Nephron progenitor cell (in vitro differentiated cells): ENCODE measurements at regions not wholly inside any gene's neighbourhood (a gene's known extent, or its start where the extent isn't known, plus 50 kb on each side); places are given as distances from the start of the nearest gene placed in this dataset.

Experiments used
- DNase-seq: peaks from one replicate; pipeline ENCODE4 v3.0.0; 2021
- H3K27ac Mint-ChIP-seq: 2 replicates; pipeline ENCODE4 v1.8.0; 2021; ENCODE audit warnings: mild to moderate bottlenecking, moderate library complexity, mixed read lengths
- H3K27me3 Mint-ChIP-seq: 2 replicates; pipeline ENCODE4 v1.8.0; 2021; ENCODE audit warnings: mild to moderate bottlenecking, low read depth, mixed read lengths; ENCODE audit not compliant: poor library complexity
- H3K36me3 Mint-ChIP-seq: 2 replicates; pipeline ENCODE4 v1.8.0; 2021; ENCODE audit warnings: low read depth, mixed read lengths
- H3K4me1 Mint-ChIP-seq: 2 replicates; pipeline ENCODE4 v1.8.0; 2021; ENCODE audit warnings: mixed read lengths
- H3K4me3 Mint-ChIP-seq: 2 replicates; pipeline ENCODE4 v1.8.0; 2021; ENCODE audit warnings: mild to moderate bottlenecking, moderate library complexity, mixed read lengths
- H3K9me3 Mint-ChIP-seq: 2 replicates; pipeline ENCODE4 v1.8.0; 2021; ENCODE audit warnings: mild to moderate bottlenecking, moderate library complexity, mixed read lengths
- TF ChIP-seq, protein P1 (sequence below): fragments of 200-600 bp; sonication (generic); IDR thresholded peaks from 2 replicates; pipeline ENCODE4 v1.5.0; 2021; ENCODE audit warnings: antibody characterized with exemption

DNA sequence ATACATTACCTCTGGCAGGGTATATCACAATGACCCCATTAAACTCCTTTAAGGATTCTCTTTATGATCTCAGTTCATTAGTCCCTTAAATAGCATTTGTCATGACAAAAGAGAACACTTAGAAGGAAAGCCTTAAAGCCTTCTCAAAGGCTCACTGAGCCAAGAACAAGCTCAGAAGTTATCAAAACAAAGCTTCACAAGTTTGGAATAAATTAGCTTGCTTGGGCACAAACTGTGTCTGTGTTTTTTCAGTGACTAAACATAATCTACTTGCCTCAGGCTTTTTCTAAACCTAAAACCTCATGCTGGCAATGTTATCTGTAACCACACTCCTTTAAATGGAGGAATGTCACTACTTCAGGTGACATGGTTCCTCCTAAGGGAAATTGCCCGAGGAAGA is 1114.9 kb upstream of the C9orf72 start:
- DNase-seq: no peak
- TF ChIP-seq, protein P1, sequence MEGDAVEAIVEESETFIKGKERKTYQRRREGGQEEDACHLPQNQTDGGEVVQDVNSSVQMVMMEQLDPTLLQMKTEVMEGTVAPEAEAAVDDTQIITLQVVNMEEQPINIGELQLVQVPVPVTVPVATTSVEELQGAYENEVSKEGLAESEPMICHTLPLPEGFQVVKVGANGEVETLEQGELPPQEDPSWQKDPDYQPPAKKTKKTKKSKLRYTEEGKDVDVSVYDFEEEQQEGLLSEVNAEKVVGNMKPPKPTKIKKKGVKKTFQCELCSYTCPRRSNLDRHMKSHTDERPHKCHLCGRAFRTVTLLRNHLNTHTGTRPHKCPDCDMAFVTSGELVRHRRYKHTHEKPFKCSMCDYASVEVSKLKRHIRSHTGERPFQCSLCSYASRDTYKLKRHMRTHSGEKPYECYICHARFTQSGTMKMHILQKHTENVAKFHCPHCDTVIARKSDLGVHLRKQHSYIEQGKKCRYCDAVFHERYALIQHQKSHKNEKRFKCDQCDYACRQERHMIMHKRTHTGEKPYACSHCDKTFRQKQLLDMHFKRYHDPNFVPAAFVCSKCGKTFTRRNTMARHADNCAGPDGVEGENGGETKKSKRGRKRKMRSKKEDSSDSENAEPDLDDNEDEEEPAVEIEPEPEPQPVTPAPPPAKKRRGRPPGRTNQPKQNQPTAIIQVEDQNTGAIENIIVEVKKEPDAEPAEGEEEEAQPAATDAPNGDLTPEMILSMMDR: no peak
- H3K4me1 Mint-ChIP-seq: no peaks in the 10 kb centered on the region
- H3K9me3 Mint-ChIP-seq: peaks cover 4% of the 10 kb centered on the region
- H3K27me3 Mint-ChIP-seq: no peaks in the 10 kb centered on the region
- no peak overlapping the region for H3K4me3 Mint-ChIP-seq
- no peaks in the 10 kb centered on the region for H3K36me3 Mint-ChIP-seq
- no peak overlapping the region for H3K27ac Mint-ChIP-seq

DNA sequence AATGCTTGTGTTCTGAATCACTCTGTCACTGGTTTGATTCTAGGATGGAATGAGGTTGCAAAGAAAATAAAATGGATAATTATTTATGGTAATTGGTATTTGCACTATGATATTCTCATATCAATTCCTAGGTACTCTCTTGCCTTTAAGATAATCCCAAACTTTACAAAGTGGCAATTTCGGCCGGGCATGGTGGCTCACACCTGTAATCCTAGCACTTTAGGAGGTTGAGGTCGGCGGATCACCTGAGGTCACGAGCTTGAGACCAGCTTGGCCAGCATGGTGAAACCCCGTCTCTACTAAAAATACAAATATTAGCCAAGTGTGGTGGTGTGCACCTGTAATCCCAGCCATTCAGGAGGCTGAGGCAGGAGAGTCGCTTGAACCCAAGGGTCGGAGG is 1118.7 kb upstream of the C9orf72 start:
- no peaks in the 10 kb centered on the region for H3K9me3 Mint-ChIP-seq
- TF ChIP-seq, protein P1: no peak
- no peaks in the 10 kb centered on the region for H3K4me1 Mint-ChIP-seq
- DNase-seq: no peak
- no peak overlapping the region for H3K27ac Mint-ChIP-seq
- H3K27me3 Mint-ChIP-seq: no peaks in the 10 kb centered on the region
- no peak overlapping the region for H3K4me3 Mint-ChIP-seq
- no peaks in the 10 kb centered on the region for H3K36me3 Mint-ChIP-seq

DNA sequence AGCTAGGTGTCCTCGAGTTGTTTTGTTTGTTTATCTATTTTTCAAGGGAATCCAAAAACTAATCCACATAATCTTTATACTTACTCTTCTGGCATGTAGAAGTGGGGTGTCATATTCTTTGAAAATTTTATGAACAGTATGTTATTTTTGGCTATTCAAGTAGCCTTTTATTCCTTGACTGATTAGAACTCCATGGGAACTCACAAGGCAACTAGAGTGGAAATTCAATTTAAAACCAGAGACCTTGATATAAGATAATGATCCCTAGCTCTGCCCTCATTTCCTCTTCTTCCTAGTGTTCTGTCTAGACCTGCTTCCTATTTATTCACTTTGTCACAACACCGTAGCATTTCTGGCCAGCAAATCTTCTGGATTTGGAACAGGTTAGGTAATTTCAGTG is 1123.7 kb upstream of the C9orf72 start:
- no peak overlapping the region for H3K4me3 Mint-ChIP-seq
- DNase-seq: no peak
- no peak overlapping the region for H3K27ac Mint-ChIP-seq
- H3K4me1 Mint-ChIP-seq: no peaks in the 10 kb centered on the region
- no peaks in the 10 kb centered on the region for H3K36me3 Mint-ChIP-seq
- peaks cover 31% of the 10 kb centered on the region for H3K9me3 Mint-ChIP-seq
- peaks cover 4% of the 10 kb centered on the region for H3K27me3 Mint-ChIP-seq
- TF ChIP-seq, protein P1: no peak

- Mint-ChIP-seq H3K4me3 (no peak overlapping the region), H3K4me1 (no peaks in the 10 kb centered on the region), H3K9me3 (peaks cover 33% of the 10 kb centered on the region), H3K27me3 (peaks cover 4% of the 10 kb centered on the region), H3K36me3 (no peaks in the 10 kb centered on the region), H3K27ac (no peak overlapping the region)
- no peak for DNase-seq
- TF ChIP-seq, protein P1: no peak
Observed at GRCh38 chr9:28699632-28700031, 1126.4 kb upstream of the C9orf72 start.

- Mint-ChIP-seq H3K4me3 (peak overlapping the region; percentile 7), H3K27ac (no peak overlapping the region), H3K36me3 (no peaks in the 10 kb centered on the region), H3K27me3 (no peaks in the 10 kb centered on the region), H3K9me3 (no peaks in the 10 kb centered on the region), H3K4me1 (peaks cover 25% of the 10 kb centered on the region)
- DNase-seq: no peak
- TF ChIP-seq, protein P1: no peak
Observed at GRCh38 chr9:28707616-28708015, 1134.3 kb upstream of the C9orf72 start.

DNA sequence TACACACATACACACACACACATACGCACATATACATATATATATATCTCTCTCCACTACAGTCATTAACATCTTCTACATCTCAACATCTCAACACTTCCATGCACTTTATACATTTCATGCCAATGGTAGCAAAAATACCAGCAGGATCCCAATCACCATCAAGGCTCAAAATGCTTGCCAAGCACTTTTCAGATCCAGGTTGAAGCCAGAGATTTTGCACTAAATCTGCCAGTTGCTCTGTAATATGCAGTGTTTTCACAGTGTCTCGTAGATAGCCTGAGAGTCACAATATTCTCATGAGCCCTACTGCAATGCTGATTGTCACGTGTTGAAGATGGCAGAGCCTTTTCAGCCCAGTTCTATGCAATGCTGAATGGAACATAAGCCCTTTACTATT is 1140.9 kb upstream of the C9orf72 start:
- TF ChIP-seq, protein P1: no peak
- no peaks in the 10 kb centered on the region for H3K36me3 Mint-ChIP-seq
- no peaks in the 10 kb centered on the region for H3K4me1 Mint-ChIP-seq
- no peak for DNase-seq
- H3K4me3 Mint-ChIP-seq: no peak overlapping the region
- H3K27ac Mint-ChIP-seq: no peak overlapping the region
- no peaks in the 10 kb centered on the region for H3K9me3 Mint-ChIP-seq
- no peaks in the 10 kb centered on the region for H3K27me3 Mint-ChIP-seq
